IMR-90 (cell line): ENCODE measurements at regions not wholly inside any gene's neighbourhood (a gene's known extent, or its start where the extent isn't known, plus 50 kb on each side); places are given as distances from the start of the nearest gene placed in this dataset.

ENCODE experiments used
- ATAC-seq: fragments of 200-7000 bp; cut with Tn5 transposase; 2 replicates; pipeline ENCODE4 v1.9.1; 2020; ENCODE audit warnings: low read depth, mild to moderate bottlenecking, moderate library complexity
- BruUV-seq: library from RNA; stranded (reverse); fragments of 400-500 nt; replicated peaks from 2 replicates; lab custom pipeline; 2021; lab: Mats Ljungman, UMichigan
- CTCF ChIA-PET: fragments of 300-600 bp; formaldehyde crosslinking; extraction: SDS; loops from one replicate; lab custom pipeline; 2021; ENCODE audit warnings: antibody characterized with exemption; lab: Yijun Ruan, JAX
- POLR2A ChIA-PET: fragments of 300-600 bp; sonication (Branson Sonifier 250); formaldehyde crosslinking; loops from one replicate; lab custom pipeline; 2022; ENCODE audit warnings: antibody characterized with exemption; ENCODE audit not compliant: unreplicated experiment; lab: Charles Lee
- DNase-seq: peaks from one replicate; pipeline ENCODE4 v3.0.0; 2013
- H2AFZ ChIP-seq: replicated peaks from 2 replicates; pipeline ENCODE3; 2013; ENCODE audit warnings: low read length, mild to moderate bottlenecking; ENCODE audit not compliant: poor library complexity
- H2AK5ac ChIP-seq: 2 replicates; pipeline ENCODE4 v1.6.1; 2013; ENCODE audit warnings: low read depth, low read length, inconsistent platforms
- H2AK9ac ChIP-seq: replicated peaks from 2 replicates; pipeline ENCODE3; 2013; ENCODE audit warnings: mild to moderate bottlenecking, low read depth, low read length, moderate library complexity; ENCODE audit not compliant: poor library complexity
- H2BK120ac ChIP-seq: 2 replicates; pipeline ENCODE4 v1.6.1; 2013; ENCODE audit warnings: low read depth, low read length, inconsistent platforms
- H2BK15ac ChIP-seq: 3 replicates; pipeline ENCODE4 v1.6.1; 2013; ENCODE audit warnings: low read depth, low read length, inconsistent platforms
- H2BK20ac ChIP-seq: 2 replicates; pipeline ENCODE4 v1.6.1; 2013; ENCODE audit warnings: low read depth, mild to moderate bottlenecking, inconsistent platforms, low read length, moderate library complexity
- H2BK5ac ChIP-seq: 2 replicates; pipeline ENCODE4 v1.6.1; 2013; ENCODE audit warnings: mild to moderate bottlenecking, low read depth, low read length, inconsistent platforms; ENCODE audit not compliant: poor library complexity, severe bottlenecking
- H3K14ac ChIP-seq: replicated peaks from 2 replicates; pipeline ENCODE4 v1.6.1; 2013; ENCODE audit warnings: low read depth, low read length, inconsistent platforms
- H3K18ac ChIP-seq: 2 replicates; pipeline ENCODE4 v1.6.1; 2013; ENCODE audit warnings: low read depth, low read length, control low read depth
- H3K23ac ChIP-seq: 2 replicates; pipeline ENCODE4 v1.6.1; 2013; ENCODE audit warnings: low read depth, low read length, inconsistent platforms
- H3K27ac ChIP-seq: 2 replicates; pipeline ENCODE4 v1.5.1; 2013; ENCODE audit warnings: mild to moderate bottlenecking, control low read depth, low read length; ENCODE audit not compliant: insufficient read depth
- H3K27me3 ChIP-seq: 2 replicates; pipeline ENCODE4 v1.6.1; 2013; ENCODE audit warnings: low read length; ENCODE audit not compliant: control insufficient read depth, insufficient read depth
- H3K36me3 ChIP-seq: 2 replicates; pipeline ENCODE4 v1.6.1; 2013; ENCODE audit warnings: low read length, mixed read lengths; ENCODE audit not compliant: control insufficient read depth, insufficient read depth
- H3K4ac ChIP-seq: 2 replicates; pipeline ENCODE4 v1.6.1; 2013; ENCODE audit warnings: low read depth, low read length, inconsistent platforms
- H3K4me1 ChIP-seq: 2 replicates; pipeline ENCODE4 v1.6.1; 2013; ENCODE audit warnings: low read length, mixed read lengths; ENCODE audit not compliant: control insufficient read depth, insufficient read depth
- H3K4me2 ChIP-seq: 2 replicates; pipeline ENCODE4 v1.6.1; 2013; ENCODE audit warnings: low read depth, mild to moderate bottlenecking, control low read depth, low read length, moderate library complexity
- H3K4me3 ChIP-seq: 2 replicates; pipeline ENCODE4 v1.5.1; 2013; ENCODE audit warnings: low read depth, mild to moderate bottlenecking, control low read depth, low read length, moderate library complexity; ENCODE audit not compliant: insufficient read depth
- H3K56ac ChIP-seq: 2 replicates; pipeline ENCODE4 v1.6.1; 2013; ENCODE audit warnings: low read length, inconsistent platforms; ENCODE audit not compliant: insufficient read depth; ENCODE audit errors: extremely low read depth
- H3K79me1 ChIP-seq, 2 experiments: 2 replicates each; pipeline ENCODE4 v1.6.1; 2013; ENCODE audit warnings: low read length in 2 of 2, inconsistent platforms in 1 of 2, low read depth in 1 of 2
- H3K9ac ChIP-seq: 2 replicates; pipeline ENCODE4 v1.6.1; 2013; ENCODE audit warnings: low read depth, low read length, control low read depth
- H3K9me1 ChIP-seq: 2 replicates; pipeline ENCODE4 v1.6.1; 2013; ENCODE audit warnings: low read length, inconsistent platforms; ENCODE audit not compliant: insufficient read depth
- H3K9me3 ChIP-seq: 2 replicates; pipeline ENCODE4 v1.6.1; 2013; ENCODE audit warnings: low read length; ENCODE audit not compliant: control insufficient read depth, insufficient read depth
- H4K20me1 ChIP-seq: 2 replicates; pipeline ENCODE4 v1.6.1; 2013; ENCODE audit warnings: low read length, inconsistent platforms; ENCODE audit not compliant: insufficient read depth
- H4K5ac ChIP-seq: 2 replicates; pipeline ENCODE4 v1.6.1; 2013; ENCODE audit warnings: mild to moderate bottlenecking, low read depth, low read length, control low read depth
- H4K8ac ChIP-seq, 2 experiments: 2 replicates each; pipeline ENCODE4 v1.6.1; 2013; ENCODE audit warnings: low read depth in 2 of 2, low read length in 2 of 2, control low read depth in 1 of 2, inconsistent platforms in 1 of 2
- H4K91ac ChIP-seq: 2 replicates; pipeline ENCODE4 v1.6.1; 2013; ENCODE audit warnings: low read depth, low read length, inconsistent platforms; ENCODE audit not compliant: insufficient read depth
- CEBPB ChIP-seq: IDR thresholded peaks from 2 replicates; pipeline ENCODE4 v1.6.1; 2012; ENCODE audit warnings: low read depth, low read length, improper control_type of control experiment
- FOS ChIP-seq: fragments of 150-350 bp; IDR thresholded peaks from 2 replicates; pipeline ENCODE4 v1.6.1; 2016; ENCODE audit warnings: low read depth, low read length
- POLR2A ChIP-seq: IDR thresholded peaks from 2 replicates; pipeline ENCODE4 v1.6.1; 2012; ENCODE audit warnings: mild to moderate bottlenecking, low read depth, low read length
- RAD21 ChIP-seq: IDR thresholded peaks from 2 replicates; pipeline ENCODE4 v1.6.1; 2012; ENCODE audit warnings: low read length, improper control_type of control experiment
- RCOR1 ChIP-seq: IDR thresholded peaks from 2 replicates; pipeline ENCODE4 v1.6.1; 2012; ENCODE audit warnings: mild to moderate bottlenecking, low read length, improper control_type of control experiment; ENCODE audit not compliant: insufficient replicate concordance
- RFX5 ChIP-seq: IDR thresholded peaks from 2 replicates; pipeline ENCODE4 v1.8.0; 2012; ENCODE audit warnings: low read depth, mild to moderate bottlenecking, low read length, moderate library complexity
- dilution Hi-C: fragments of 300-500 bp; cut with HindIII; formaldehyde crosslinking; loops from one replicate; pipeline ENCODE4 v1.14.3; 2018; ENCODE audit warnings: low sequenced_read_pairs; ENCODE audit not compliant: unreplicated experiment
- in situ Hi-C: fragments of 300-500 bp; cut with MboI; formaldehyde crosslinking; loops from 3 replicates; pipeline ENCODE4 v1.14.3; 2019; ENCODE audit warnings: low sequenced_read_pairs, inconsistent platforms, mixed read lengths
- intact Hi-C: fragments of 100-400 bp; cut with micrococcal nuclease; formaldehyde crosslinking; loops from 2 replicates; pipeline ENCODE4 v1.10.0; 2022
- TF ChIP-seq, protein P1 (sequence below): fragments of 150-350 bp; IDR thresholded peaks from 2 replicates; pipeline ENCODE4 v1.6.1; 2017; ENCODE audit warnings: mild to moderate bottlenecking, antibody characterized with exemption, low read length, low read depth
- TF ChIP-seq, protein P2 (sequence below): fragments of 150-350 bp; IDR thresholded peaks from 2 replicates; pipeline ENCODE4 v1.6.1; 2016; ENCODE audit warnings: low read depth, mild to moderate bottlenecking, low read length, moderate library complexity, borderline replicate concordance
- TF ChIP-seq, protein P3 (sequence below): conservative IDR thresholded peaks from 2 replicates; pipeline ENCODE4 v1.5.1; 2012; ENCODE audit warnings: mild to moderate bottlenecking, low read depth, low read length, improper control_type of control experiment

DNA sequence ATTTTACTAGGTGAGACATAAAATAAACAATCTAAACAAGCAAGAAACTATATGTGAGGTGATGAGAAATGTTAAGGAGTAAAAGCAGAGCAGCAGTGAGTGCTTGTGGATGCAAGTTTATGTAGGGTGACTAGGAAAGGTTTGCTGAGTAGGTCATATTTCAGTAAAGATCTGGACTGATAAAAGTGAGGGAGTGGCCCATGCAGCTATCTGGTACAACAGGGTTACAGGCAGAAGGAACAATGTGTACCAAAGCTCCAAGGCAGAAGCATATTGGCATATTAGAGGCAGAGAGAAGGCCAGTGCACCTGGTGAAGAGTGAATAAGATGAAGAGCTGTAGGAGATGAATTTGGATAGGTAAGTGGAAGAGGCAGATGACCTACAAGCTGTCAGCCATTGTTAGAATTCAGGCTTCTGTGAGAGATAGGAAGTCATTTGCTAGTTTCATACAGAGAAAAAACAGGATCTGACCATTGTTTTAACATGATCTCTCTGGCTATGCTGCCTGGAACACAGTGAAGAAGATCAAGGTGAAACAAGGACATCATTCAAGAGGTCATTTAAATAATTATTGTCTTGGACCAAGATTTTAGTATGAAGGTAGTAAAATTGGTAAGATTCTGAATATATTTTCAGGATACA, 274.6 kb downstream of the ANKRD50 start:
- Histone ChIP-seq H2BK5ac (no peak overlapping the region), H2BK120ac (no peak overlapping the region), H3K14ac (no peak overlapping the region), H3K27ac (no peak overlapping the region), H2AK5ac (no peak overlapping the region), H3K4me1 (no peaks in the 10 kb centered on the region), H3K36me3 (no peaks in the 10 kb centered on the region), H3K79me1 (no peaks in the 10 kb centered on the region), H2BK15ac (no peak overlapping the region), H3K4ac (no peak overlapping the region), H3K9ac (no peak overlapping the region), H2AFZ (no peak overlapping the region), H4K8ac (no peak overlapping the region), H3K23ac (no peak overlapping the region), H3K4me3 (no peak overlapping the region), H4K5ac (no peak overlapping the region), H3K4me2 (no peak overlapping the region), H2BK20ac (no peak overlapping the region), H4K20me1 (no peaks in the 10 kb centered on the region), H4K91ac (no peak overlapping the region), H2AK9ac (no peak overlapping the region), H3K9me3 (no peaks in the 10 kb centered on the region), H3K18ac (no peak overlapping the region), H3K27me3 (no peaks in the 10 kb centered on the region), H3K56ac (no peak overlapping the region), H3K9me1 (no peaks in the 10 kb centered on the region)
- no TSS peak for BruUV-seq
- ChIA-PET POLR2A (no interaction called here), CTCF (no interaction called here)
- DNase-seq (no peak), ATAC-seq (no peak)
- no peak for TF ChIP-seq RAD21
- no peak for TF ChIP-seq RCOR1
- TF ChIP-seq, protein P1, sequence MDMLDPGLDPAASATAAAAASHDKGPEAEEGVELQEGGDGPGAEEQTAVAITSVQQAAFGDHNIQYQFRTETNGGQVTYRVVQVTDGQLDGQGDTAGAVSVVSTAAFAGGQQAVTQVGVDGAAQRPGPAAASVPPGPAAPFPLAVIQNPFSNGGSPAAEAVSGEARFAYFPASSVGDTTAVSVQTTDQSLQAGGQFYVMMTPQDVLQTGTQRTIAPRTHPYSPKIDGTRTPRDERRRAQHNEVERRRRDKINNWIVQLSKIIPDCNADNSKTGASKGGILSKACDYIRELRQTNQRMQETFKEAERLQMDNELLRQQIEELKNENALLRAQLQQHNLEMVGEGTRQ = no peak
- TF ChIP-seq CEBPB = no peak
- TF ChIP-seq POLR2A = no peak
- no peak for TF ChIP-seq FOS
- no peak for TF ChIP-seq RFX5
- TF ChIP-seq, protein P2, sequence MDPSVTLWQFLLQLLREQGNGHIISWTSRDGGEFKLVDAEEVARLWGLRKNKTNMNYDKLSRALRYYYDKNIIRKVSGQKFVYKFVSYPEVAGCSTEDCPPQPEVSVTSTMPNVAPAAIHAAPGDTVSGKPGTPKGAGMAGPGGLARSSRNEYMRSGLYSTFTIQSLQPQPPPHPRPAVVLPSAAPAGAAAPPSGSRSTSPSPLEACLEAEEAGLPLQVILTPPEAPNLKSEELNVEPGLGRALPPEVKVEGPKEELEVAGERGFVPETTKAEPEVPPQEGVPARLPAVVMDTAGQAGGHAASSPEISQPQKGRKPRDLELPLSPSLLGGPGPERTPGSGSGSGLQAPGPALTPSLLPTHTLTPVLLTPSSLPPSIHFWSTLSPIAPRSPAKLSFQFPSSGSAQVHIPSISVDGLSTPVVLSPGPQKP = no peak
- TF ChIP-seq, protein P3, sequence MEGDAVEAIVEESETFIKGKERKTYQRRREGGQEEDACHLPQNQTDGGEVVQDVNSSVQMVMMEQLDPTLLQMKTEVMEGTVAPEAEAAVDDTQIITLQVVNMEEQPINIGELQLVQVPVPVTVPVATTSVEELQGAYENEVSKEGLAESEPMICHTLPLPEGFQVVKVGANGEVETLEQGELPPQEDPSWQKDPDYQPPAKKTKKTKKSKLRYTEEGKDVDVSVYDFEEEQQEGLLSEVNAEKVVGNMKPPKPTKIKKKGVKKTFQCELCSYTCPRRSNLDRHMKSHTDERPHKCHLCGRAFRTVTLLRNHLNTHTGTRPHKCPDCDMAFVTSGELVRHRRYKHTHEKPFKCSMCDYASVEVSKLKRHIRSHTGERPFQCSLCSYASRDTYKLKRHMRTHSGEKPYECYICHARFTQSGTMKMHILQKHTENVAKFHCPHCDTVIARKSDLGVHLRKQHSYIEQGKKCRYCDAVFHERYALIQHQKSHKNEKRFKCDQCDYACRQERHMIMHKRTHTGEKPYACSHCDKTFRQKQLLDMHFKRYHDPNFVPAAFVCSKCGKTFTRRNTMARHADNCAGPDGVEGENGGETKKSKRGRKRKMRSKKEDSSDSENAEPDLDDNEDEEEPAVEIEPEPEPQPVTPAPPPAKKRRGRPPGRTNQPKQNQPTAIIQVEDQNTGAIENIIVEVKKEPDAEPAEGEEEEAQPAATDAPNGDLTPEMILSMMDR = no peak
- dilution Hi-C loops (no loop called here), in situ Hi-C loops (no loop called here), intact Hi-C loops (no loop called here)
